IPS-11a (cell line): ENCODE measurements at regions not wholly inside any gene's neighbourhood (a gene's known extent, or its start where the extent isn't known, plus 50 kb on each side); places are given as distances from the start of the nearest gene placed in this dataset.
"Not testable (repeated sequence)": the region's sequence is repeated elsewhere in the genome, so short reads cannot be mapped to it uniquely, and the experiment has no call there.

ENCODE experiments used
- H3K4me3 ChIP-seq: one replicate; pipeline ENCODE4 v1.5.1; 2013; ENCODE audit warnings: low read depth, low read length, control low read depth

DNA sequence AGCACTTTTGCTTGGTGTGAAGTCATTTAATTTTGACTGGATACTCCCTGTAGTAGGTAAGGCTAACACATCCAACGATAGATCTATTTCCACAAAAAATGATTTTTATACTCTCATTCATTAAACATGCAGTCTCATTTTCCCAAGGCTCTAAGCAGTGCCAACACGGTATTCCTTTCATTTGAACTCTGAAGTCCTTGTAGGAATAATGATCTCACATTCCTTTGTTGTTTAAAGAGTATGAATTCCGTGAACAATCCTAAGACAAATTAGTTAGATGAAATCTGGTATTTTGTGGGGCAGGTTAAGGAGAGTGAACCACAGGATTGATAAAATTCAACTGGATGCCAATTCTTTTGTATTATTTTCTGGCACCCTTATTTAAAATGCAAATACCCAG lies 66.6 kb downstream of the LACC1 start:
- H3K4me3 ChIP-seq: no peak overlapping the region

DNA sequence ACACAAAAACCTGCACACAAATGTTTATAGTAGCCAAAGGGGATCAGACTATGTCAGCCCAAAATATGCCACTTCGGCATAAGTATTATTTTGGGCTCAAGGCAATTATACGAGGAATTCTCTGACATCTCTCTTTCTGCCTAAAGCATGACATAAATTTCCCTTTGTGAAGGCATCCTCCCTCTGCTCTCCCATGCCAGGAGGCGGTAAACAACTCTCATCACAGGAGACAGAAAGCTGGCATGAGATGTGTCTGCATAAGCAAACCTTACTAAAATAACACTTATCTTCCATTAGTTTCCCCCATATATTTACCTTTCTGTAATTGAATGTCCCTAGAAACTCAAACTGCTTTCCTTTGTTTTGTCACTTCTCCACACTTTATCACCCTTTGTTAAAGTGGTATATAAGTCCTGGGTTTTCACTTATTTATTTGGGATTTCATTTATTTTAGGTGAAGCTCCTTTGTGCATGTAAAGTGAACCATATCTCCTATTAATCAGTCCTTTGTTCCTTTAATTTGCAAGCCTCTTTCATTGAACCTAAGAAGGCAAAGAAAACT lies 68.3 kb downstream of the LACC1 start:
- H3K4me3 ChIP-seq: no peak overlapping the region

DNA sequence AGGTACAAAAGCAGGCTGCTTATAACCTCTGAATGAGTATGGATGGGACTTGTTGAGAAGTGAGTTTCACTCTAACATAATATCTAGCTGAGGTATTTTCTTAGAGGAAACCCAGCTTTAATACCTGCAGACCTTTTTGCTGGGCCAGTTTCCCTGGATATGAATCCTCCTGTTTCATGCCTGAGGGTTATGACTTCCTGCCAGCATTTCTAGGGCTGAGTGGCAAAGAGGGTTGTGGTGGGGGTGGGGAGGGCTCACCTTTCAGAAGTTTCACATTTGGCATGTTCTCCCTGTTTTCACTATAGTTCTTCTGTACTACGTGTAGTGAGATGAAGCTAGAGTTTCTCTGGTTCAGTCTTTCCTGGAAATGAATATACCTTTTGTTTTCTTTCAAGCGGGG lies 73.7 kb downstream of the LACC1 start:
- H3K4me3 ChIP-seq: no peak overlapping the region

DNA sequence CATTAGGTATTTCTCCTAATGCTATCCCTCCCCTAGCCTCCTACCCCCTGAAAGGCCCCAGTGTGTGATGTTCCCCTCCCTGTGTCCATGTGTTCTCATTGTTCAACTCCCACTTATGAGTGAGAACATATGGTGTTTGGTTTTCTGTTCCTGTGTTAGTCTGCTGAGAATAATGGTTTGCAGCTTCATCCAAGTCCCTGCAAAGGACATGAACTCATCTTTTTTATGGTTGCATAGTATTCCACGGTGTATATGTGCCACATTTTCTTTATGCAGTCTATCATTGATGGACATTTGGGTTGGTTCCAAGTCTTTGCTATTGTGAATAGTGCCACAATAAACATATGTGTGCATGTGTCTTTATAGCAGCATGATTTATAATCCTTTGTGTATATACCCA lies 77.3 kb downstream of the LACC1 start:
- not testable (repeated sequence) for H3K4me3 ChIP-seq

DNA sequence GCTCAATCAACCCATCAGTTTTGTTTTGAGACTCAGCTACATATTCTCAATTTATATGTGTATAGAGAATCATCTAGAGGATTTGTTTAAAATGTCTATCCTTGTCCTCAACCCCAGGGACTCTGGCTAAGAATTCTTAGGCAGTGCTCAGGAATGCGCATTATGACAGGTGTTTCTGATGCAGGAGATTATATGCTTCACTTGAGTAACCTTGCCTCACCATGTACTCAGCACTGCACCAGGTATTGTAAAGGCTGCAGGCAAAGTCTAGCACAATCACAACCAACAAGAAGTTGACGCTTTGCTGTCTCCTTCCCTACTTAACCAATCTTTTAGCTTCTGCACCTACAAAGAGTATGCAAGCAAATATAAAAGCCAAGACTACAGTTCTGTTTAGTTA lies 79.6 kb downstream of the LACC1 start:
- H3K4me3 ChIP-seq: no peak overlapping the region

DNA sequence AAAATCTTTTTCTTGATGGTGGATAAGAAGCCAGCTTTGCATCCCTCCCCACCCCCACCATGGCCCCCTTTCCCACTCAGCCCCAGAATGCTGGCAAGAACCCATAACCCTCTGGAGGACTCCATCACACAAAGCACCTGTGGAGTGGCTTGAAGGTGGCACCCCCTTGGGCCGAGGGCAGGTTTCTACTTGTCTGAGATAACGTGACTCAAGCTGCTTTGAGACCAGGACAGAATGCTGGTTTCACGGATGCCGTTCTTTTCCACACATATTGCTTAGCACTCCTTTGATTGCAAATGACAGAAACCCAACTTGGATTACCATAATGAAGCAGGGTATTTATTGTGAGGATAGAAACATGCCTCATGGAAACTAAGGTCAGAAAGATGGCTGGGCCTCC lies 82.2 kb downstream of the LACC1 start:
- H3K4me3 ChIP-seq: no peak overlapping the region

DNA sequence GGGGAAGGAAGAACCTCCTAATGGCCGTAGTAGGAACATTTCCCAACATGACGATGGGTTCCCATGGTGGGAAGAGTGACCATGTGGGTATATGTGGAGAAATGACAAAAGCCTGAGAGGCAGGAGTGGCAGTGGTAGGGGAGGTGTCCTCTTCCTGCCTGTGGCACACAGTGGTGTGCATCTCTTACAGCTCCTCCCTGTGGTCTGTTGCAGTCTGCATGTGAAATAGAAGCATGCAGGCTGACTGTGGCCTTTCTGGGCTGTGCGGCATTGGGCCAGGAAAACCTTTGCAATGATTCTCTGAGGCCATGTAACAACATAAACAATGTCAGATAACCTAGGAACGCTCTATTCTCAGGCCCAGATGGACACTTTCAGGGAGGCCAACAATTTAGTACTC lies 84.0 kb downstream of the LACC1 start:
- no peak overlapping the region for H3K4me3 ChIP-seq

DNA sequence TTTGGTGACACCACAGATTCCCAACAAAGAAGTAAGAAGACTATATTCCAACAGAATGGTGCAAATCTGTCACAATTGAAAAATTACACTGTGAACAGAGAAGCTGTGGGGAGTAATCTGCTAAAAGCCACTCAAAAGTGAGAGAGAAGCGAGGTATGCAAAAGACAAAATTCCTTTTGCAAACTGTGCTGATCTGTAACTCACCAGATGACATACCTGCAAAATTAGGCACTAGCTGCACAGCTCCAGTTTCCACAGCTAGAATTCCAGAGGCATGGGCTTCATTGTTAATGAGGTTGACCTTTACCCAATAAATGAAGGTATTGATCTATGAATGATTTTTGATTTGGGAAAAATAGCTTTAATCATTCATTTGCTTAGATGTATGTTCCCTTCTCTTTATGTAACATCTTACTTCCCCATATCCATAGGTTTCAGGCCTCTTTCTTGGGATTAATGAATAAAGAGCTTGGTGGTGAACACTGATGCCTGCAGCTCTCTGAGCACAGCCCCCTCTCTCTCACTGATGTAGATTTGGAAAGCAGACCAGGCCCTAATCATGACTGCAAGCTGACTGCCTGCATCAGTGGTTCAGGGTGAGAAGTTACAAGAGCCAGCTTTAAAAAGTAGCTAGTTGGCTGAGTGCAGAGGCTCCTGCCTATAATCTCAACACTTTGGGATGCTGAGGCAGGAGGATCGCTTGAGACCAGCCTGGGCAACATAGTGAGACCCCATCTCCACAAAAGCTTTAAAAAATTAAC lies 85.2 kb downstream of the LACC1 start:
- H3K4me3 ChIP-seq: no peak overlapping the region

DNA sequence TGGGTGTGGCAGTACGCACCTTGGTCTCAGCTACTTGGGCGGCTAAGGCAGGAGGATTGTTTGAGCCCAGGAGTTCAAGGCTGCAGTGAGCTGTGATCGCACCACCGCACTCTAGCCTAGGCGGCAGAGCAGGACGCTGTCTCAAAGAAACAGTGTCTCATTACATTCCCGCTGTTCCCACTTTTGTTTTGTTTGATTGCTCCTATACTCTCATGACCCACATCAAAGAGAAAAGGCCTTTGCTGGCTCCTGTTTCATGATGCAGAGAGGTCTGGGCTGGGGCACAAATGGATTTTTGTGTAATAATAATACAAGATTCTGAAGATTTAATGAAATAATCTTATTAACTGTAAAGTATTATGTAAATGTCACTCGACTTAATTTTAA lies 85.7 kb downstream of the LACC1 start:
- no peak overlapping the region for H3K4me3 ChIP-seq

DNA sequence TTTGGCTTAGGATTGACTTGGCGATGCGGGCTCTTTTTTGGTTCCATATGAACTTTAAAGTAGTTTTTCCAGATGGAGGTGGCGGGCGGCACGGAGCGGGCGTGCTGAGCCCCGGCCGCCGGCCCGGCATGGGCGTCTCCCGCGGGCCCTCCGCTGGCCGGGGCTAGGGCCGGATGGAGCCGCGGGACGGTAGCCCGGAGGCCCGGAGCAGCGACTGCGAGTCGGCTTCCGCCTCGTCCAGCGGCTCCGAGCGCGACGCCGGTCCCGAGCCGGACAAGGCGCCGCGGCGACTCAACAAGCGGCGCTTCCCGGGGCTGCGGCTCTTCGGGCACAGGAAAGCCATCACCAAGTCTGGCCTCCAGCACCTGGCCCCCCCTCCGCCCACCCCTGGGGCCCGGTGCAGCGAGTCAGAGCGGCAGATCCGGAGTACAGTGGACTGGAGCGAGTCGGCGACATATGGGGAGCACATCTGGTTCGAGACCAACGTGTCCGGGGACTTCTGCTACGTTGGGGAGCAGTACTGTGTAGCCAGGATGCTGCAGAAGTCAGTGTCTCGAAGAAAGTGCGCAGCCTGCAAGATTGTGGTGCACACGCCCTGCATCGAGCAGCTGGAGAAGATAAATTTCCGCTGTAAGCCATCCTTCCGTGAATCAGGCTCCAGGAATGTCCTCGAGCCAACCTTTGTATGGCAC lies 88.7 kb downstream of the LACC1 start:
- H3K4me3 ChIP-seq: not testable (repeated sequence)

DNA sequence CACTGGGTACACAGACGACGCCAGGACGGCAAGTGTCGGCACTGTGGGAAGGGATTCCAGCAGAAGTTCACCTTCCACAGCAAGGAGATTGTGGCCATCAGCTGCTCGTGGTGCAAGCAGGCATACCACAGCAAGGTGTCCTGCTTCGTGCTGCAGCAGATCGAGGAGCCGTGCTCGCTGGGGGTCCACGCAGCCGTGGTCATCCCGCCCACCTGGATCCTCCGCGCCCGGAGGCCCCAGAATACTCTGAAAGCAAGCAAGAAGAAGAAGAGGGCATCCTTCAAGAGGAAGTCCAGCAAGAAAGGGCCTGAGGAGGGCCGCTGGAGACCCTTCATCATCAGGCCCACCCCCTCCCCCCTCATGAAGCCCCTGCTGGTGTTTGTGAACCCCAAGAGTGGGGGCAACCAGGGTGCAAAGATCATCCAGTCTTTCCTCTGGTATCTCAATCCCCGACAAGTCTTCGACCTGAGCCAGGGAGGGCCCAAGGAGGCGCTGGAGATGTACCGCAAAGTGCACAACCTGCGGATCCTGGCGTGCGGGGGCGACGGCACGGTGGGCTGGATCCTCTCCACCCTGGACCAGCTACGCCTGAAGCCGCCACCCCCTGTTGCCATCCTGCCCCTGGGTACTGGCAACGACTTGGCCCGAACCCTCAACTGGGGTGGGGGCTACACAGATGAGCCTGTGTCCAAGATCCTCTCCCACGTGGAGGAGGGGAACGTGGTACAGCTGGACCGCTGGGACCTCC lies 89.4 kb downstream of the LACC1 start:
- not testable (repeated sequence) for H3K4me3 ChIP-seq

DNA sequence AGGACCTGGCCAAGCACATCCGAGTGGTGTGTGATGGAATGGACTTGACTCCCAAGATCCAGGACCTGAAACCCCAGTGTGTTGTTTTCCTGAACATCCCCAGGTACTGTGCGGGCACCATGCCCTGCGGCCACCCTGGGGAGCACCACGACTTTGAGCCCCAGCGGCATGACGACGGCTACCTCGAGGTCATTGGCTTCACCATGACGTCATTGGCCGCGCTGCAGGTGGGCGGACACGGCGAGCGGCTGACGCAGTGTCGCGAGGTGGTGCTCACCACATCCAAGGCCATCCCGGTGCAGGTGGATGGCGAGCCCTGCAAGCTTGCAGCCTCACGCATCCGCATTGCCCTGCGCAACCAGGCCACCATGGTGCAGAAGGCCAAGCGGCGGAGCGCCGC lies 90.2 kb downstream of the LACC1 start:
- H3K4me3 ChIP-seq: not testable (repeated sequence)

DNA sequence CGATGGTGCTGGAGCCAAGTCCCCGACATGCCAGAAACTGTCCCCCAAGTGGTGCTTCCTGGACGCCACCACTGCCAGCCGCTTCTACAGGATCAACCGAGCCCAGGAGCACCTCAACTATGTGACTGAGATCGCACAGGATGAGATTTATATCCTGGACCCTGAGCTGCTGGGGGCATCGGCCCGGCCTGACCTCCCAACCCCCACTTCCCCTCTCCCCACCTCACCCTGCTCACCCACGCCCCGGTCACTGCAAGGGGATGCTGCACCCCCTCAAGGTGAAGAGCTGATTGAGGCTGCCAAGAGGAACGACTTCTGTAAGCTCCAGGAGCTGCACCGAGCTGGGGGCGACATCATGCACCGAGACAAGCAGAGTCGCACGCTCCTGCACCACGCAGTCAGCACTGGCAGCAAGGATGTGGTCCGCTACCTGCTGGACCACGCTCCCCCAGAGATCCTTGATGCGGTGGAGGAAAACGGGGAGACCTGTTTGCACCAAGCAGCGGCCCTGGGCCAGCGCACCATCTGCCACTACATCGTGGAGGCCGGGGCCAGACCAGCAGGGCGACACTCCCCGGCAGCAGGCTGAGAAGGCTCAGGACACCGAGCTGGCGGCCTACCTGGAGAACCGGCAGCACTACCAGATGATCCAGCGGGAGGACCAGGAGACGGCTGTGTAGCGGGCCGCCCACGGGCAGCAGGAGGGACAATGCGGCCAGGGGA lies 91.0 kb downstream of the LACC1 start:
- H3K4me3 ChIP-seq: not testable (repeated sequence)

DNA sequence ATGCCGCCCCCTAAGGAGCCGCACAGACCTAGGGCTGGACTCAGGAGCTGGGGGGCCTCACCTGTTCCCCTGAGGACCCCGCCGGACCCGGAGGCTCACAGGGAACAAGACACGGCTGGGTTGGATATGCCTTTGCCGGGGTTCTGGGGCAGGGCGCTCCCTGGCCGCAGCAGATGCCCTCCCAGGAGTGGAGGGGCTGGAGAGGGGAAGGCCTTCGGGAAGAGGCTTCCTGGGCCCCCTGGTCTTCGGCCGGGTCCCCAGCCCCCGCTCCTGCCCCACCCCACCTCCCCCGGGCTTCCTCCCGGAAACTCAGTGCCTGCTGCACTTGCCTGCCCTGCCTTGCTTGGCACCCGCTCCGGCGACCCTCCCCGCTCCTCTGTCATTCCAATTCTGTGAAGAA lies 91.6 kb downstream of the LACC1 start:
- not testable (repeated sequence) for H3K4me3 ChIP-seq

DNA sequence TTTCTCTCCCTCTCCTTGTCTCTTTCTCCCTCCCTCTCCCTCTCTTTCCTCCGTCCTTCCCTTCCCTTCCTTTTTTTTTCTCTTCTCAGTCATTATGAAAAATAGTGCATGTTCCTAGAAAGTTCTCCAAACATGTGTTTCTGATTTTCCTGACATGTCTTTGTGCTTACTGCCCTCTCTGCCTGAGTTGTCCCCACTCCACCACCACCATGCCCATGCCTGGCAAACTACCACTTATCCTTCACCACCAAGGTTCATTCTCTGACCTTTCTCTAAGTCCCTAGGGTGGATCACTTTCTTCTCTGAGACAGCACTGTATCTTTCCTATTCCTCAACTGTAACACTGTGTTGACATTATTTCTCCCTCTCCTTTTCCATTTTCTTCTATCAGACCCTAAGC lies 98.2 kb downstream of the LACC1 start:
- H3K4me3 ChIP-seq: no peak overlapping the region

DNA sequence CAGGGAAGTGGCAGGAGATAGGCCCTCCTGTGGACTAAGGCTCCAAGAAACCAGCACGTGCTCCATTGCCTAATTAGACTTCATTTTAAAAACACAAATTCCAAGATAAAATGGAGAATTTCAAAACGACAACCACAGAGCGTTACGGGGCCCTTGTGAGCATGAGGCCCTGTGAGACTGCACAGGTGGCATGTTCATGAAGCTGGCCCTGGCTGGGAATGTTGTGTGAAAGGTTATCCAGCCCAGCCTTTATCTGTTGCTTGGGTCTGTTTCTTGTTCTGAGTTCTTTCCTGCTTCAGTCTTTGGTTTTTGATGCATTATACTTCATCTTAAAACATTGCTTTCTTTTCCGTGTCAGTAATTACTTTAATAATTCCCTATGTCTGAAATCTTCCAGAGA lies 99.0 kb downstream of the LACC1 start:
- H3K4me3 ChIP-seq: no peak overlapping the region

DNA sequence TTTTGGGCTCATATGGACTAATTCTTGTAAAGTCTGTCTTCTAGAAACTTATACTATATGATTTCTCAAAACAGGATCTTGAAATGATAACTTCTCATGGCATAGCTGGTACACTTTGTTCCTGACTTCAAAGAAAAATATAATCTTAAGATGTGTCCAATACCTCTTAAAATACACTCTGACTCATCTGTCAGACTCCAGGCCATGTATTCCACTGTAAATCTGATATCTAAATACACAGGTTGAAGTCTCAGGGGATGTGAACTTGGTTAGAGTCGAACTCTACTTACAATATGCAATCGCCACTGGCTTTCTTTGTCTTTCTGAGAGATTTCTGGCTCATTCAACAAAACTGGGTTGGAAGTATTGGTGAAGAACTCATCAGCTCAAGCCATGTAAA lies 99.8 kb downstream of the LACC1 start:
- H3K4me3 ChIP-seq: no peak overlapping the region

DNA sequence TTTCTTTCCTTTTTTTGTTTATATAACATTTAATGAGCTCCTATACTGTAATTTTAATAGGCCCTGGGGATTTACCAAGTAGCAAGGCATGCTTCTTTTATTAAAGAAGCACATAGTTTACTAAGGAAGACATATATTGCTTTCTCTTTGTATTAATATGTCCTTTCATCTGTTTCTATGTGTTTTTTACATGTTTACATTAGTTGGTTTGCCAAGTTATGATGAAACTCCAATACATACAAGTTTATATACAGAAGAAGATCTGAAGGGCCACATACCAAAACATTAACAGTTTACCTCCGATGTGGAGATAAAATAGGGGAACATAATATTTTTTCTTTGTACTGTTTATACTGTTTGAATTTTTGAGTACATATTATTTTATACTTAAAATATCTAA lies 100.9 kb downstream of the LACC1 start:
- no peak overlapping the region for H3K4me3 ChIP-seq

DNA sequence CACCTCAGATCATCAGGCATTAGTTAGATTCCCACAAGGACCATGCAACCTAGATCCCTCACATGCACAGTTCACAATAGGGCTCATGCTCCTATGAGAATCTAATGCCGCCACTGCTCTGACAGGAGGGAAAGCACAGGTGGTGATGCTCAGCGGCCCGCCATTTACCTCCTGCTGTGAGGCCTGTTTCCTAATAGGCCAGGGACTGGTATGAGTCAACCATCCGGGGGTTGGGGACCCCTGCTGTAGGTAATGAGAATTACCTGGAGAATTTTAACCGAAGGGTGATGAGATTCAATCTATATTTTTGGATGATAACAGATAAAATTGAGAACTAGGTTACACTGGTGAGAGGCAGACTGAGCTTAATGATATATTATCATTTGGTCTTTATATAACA lies 101.4 kb downstream of the LACC1 start:
- H3K4me3 ChIP-seq: no peak overlapping the region

DNA sequence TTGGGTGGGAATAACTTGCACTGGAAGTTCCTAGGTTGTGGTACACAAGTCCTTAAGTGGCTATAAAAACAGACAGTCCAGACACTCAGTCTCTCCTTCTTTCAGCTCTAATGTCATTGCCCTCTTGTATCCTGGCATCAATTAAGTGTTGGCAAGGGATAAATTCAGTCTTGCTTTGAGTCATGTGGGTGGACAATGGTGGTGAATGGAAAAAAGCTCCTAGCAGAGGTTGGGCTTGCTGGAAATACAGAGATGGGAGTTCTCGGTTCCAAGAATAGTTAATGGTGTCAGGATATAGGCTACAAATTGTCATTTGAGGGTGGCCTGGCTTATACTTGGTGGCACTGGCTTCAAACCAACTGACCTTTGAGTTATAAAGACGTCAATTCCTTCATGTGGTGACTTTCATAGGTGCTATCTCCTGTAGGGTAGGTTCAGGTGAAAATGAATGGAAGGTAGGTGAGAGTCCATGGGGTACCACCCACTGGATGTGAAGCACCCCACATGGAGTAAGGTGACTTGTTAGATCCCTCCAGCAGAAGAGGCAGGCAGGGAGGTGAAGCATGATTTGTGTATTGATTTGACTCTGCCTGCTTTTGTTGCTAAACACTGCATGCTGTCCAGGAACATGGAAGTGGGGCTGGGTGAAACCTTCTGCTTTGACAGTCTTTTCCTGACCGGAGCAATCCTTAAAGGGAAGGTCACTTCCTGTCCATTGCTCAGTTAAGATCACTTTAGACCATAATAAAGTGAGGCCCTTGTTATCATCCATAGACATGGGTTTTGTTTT lies 102.0 kb downstream of the LACC1 start:
- H3K4me3 ChIP-seq: no peak overlapping the region
